GM12865 (cell line): ENCODE measurements at regions not wholly inside any gene's neighbourhood (a gene's known extent, or its start where the extent isn't known, plus 50 kb on each side); places are given as distances from the start of the nearest gene placed in this dataset.

Source experiments
- DNase-seq: peaks from one replicate; pipeline ENCODE4 v3.0.0; 2010; ENCODE audit warnings: low read depth
- H3K4me3 ChIP-seq: 2 replicates; pipeline ENCODE4 v1.5.1; 2011; ENCODE audit warnings: mild to moderate bottlenecking, low read depth, low read length, control low read depth
- CTCF ChIP-seq: IDR thresholded peaks from 2 replicates; pipeline ENCODE4 v1.5.1; 2011; ENCODE audit warnings: low read length, control low read depth, low read depth, inconsistent platforms; ENCODE audit not compliant: insufficient read depth; ENCODE audit errors: missing control alignments

- TF ChIP-seq CTCF = no peak
Observed at GRCh38 chr7:63008366-63008765, 990.3 kb upstream of the ZNF722 start.

GRCh38 chr7:63009771-63010170 is 988.9 kb upstream of the ZNF722 start:
- DNase-seq = no peak
- TF ChIP-seq CTCF = no peak
- no peak overlapping the region for H3K4me3 ChIP-seq

More at GRCh38 chr7:63008366-63008765, 990.3 kb upstream of the ZNF722 start:
- H3K4me3 ChIP-seq = no peak overlapping the region
- no peak for DNase-seq

GRCh38 chr7:63012633-63013183 is 985.9 kb upstream of the ZNF722 start:
- H3K4me3 ChIP-seq = no peak overlapping the region
- no peak for TF ChIP-seq CTCF
- no peak for DNase-seq

- DNase-seq = no peak
- no peak overlapping the region for H3K4me3 ChIP-seq
- TF ChIP-seq CTCF = no peak
Observed at GRCh38 chr7:63014792-63015191, 983.9 kb upstream of the ZNF722 start.

- no peak for DNase-seq
- no peak overlapping the region for H3K4me3 ChIP-seq
- no peak for TF ChIP-seq CTCF
Observed at GRCh38 chr7:63023182-63023787, 975.4 kb upstream of the ZNF722 start.

GRCh38 chr7:63024446-63024845 is 974.2 kb upstream of the ZNF722 start:
- no peak for TF ChIP-seq CTCF
- DNase-seq = no peak
- H3K4me3 ChIP-seq = no peak overlapping the region

- DNase-seq = no peak
- TF ChIP-seq CTCF = no peak
- H3K4me3 ChIP-seq = no peak overlapping the region
Observed at GRCh38 chr7:63025815-63026214, 972.8 kb upstream of the ZNF722 start.
